Fibroblast of peridontal ligament (primary cell): ENCODE measurements at regions not wholly inside any gene's neighbourhood (a gene's known extent, or its start where the extent isn't known, plus 50 kb on each side); places are given as distances from the start of the nearest gene placed in this dataset.

Experiments used
- DNase-seq: peaks from one replicate; pipeline ENCODE4 v3.0.0-alpha.2; 2010; ENCODE audit errors: extremely low read depth

DNA sequence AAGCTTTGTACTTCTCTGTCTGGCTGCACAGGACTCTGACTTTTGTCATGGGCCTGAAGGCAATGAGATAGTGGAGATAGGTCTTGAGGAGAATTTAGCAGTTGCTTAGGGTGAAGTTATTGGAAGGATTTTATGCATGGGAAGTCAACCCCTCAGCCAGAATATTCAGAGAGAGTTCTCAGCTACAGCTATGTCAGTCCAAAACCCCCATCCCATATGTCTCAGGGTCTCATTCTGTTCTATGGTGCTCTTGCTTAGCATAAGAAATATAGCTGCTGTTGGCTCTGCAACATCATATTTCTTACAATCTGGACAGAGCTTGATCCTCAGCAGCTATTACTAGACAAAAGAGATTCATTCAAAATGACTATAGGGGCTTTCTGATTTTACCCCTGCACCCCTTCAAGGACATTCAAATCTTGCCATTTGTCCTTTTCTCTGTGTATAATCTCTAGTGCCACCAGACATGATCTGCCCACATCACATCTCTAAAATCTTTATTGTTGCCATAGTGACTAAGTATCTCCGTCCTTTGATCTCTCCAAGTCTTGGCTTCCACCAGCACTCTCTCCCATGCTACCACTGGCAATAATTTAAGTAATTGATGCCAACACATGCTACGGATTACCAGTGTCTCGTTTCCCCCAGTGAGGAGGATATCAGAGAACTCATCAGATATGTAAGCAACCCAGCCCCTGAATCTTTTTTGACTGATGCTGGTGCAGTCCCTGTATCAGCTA is 327.1 kb upstream of the ISX start:
- no peak for DNase-seq

GRCh38 chr22:34743110-34743751 is 322.7 kb upstream of the ISX start:
- DNase-seq = no peak

DNA sequence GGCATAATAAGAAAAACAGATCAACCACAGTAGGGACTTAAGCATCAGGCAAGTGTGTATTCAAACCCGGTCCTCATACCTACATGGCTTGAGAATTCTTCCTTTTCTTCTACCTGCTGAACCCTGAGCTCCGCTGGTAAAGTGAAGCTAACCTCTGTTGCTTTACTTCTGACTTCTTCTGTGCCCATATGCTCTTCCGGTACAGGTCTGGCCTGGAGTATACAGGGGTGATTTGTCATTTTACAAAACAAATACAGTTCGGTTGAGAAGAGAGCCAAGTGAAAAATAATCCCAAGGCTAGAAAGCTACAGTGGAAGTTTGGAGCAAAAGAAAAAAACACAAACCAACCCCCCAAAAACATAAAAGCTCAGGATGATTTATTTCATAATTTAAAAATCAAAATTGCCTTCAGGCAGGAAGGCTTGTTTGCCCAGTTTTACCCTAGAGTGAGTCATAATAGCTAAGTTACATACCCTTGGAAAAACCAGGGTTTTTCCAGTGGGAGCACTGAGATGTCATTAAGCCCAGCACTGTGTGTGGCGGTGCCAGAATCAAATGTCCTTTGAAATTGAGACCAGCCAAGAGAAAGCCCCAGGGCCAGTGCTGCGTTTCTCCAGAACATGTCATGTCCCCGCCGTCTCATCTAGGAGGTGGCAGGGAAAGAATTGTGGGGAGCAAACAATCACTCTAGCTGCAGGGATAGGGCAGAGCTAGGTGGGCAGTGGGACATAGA is 305.5 kb upstream of the ISX start:
- no peak for DNase-seq

DNA sequence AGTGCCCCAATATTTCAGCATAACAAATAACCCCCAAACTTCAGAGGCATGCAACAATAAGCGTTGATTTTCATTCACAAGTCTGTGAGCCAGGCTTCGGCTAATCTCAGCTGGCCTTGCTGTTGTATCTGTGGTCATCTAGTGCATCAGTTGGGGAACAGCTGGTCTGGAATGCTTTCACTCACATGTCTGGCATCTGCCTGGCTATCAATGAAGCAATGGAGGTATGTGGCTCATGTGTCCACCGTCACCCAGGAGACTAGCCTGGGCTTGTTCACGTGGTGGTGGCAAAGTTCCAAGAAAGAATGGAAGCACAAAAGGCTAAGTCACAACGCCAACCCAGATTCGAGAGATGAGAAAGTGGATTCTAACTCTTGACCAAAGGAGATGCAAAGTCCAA is 304.8 kb upstream of the ISX start:
- DNase-seq = no peak

GRCh38 chr22:34763496-34763895 is 302.5 kb upstream of the ISX start:
- DNase-seq = no peak

GRCh38 chr22:34765115-34765514 is 300.8 kb upstream of the ISX start:
- DNase-seq = no peak

GRCh38 chr22:34769361-34769760 is 296.6 kb upstream of the ISX start:
- DNase-seq = no peak

GRCh38 chr22:34776817-34777216 is 289.1 kb upstream of the ISX start:
- DNase-seq = no peak

DNA sequence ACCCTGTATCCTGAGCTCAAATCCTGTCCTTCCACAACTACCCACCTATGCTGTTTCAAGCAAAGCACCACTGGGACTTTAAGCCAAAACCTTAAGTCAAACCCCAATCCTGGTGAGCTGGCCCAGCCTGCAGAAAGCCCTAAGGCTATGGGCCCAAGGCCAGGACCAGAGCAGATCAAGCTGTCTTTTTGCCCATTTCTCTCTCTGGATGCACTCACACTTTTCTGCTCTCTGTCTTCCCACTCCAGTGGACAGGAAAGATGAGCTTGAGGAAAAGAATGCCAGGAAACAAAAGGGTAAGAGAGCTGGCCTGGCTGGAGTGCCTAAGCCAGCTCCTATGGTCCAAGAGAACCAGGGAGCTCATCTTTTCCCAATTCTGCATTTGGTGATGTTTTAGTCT is 284.3 kb upstream of the ISX start:
- DNase-seq = no peak

DNA sequence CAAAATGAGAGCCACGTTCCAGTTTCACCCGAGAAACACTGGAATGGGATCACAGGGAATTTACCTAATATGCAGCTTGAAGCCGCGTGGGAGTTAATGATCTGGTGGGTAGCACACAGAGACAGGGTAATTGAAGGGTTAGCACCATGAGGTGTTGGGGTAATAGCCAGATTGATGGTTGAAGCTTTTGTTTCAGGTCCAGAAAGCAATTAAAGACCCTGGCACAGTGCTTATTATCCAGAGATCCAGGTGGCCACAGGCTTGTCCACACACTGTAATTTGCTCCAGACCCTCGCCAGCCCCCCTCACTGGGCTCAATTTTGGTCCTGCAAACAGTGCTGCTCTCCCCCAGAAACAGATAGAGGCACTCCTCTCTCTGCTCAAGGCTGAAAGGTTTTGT is 282.5 kb upstream of the ISX start:
- no peak for DNase-seq

DNA sequence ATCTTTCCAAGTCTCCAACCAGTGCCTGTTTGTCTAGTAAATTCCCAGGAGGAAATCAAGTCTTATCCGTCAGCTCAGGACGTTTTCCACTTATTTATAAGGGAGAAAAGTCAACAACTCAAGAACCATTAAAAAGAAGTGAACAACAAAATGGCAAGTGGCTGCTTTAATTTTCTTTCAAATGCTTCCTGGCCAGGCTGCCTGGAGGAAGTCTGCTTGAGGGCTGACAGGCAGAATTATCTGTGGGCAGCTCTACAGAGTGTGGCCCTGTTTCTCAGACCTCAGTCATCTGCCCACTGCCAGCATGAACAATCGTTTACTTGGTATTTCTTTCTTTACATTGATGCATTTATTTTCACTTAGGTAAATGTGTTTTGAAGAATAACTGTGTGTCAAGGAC is 281.9 kb upstream of the ISX start:
- DNase-seq = no peak

DNA sequence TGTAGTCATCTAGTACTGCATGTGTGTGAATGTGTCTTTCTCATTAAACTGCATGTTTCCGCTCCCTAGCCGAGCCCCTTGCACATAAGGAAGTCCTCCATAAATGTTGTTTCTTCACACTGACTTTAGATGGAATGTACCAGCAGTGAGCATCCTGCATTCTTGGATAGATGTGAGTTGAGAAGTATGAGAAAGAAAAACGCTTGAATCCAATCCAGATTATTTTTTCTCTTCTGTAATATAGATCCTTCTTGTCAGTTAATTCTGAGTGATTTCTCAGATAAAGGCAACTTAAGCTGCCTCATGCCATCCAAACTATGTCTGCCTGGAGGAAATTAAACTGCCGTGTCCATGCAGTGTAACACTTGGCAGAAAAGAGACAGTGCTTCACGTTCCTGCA is 268.1 kb upstream of the ISX start:
- no peak for DNase-seq

DNA sequence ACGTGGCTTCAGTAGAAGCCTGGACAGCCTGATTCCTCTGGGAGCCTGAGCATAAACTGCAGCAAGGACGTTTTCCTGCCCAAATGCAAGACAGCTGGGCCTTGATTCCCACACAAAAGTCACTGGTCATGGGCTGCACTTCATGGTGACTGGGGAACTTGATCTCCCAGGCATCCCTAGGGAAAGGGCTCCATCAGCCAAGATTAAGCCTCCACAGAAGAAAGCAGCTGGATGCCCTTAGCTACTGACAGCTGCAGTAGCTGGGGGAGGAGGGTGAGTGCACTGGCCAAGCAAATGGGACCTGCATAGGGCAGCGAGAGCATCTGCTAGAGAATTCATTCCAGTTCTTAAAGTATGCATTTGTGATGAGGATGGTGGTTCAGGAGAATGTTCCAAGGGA is 267.4 kb upstream of the ISX start:
- DNase-seq = no peak

DNA sequence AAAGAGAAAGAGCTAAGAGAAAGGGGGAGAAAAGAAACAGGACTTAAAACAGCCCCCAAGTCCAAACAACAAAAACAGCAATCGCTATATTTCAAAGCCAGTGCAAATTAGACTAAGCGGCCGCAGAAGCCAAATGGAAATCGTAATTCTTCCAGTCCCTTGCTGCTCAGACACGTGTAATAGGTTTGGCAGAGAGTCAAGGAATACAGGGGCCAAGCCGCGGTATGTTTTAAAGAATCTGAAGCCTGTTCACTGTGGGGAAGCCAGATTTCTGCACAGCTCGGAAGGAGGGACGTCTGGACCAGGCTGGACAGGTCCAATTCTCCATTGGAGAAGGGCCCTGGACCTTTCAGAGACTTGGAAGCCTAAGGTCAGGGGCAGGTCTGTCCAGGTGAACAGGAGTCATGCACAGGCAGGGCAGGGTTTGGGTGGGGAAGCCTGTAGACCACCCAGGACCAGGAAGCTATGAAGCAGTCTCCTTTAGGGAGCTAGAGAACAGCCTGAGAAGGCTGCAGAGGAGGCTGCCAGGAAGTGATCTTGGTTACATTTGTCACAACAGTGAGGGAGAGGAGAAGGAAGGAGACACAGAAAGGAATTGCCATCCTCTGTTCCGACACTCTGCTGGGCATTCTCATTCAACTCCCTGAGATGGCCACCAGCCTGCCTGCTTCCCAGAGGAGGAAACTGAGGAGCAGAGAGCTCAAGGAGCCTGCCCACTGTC is 265.5 kb upstream of the ISX start:
- no peak for DNase-seq

GRCh38 chr22:34801221-34801620 is 264.7 kb upstream of the ISX start:
- DNase-seq = no peak

GRCh38 chr22:34804091-34804490 is 261.9 kb upstream of the ISX start:
- DNase-seq = no peak

GRCh38 chr22:34804604-34805003 is 261.4 kb upstream of the ISX start:
- no peak for DNase-seq

DNA sequence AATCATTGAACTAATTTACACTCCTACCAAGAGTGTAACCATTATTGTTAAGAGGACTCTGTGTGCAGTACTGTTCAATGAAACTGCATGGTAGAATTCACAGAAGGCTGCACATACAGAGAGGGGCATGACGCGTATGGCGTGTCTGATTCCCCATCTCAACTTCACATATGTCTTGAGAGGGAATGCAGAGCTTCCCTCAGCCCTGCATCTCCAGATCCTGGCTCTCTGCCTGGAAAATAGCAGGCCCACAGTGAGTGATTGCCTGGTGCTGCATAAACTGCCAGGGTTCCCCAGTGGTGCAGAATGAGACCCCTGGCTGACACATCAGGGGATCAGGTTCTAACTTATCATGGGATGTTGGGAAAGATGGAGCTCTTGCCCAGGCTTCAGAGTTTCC is 260.2 kb upstream of the ISX start:
- DNase-seq = no peak

- DNase-seq = no peak
Observed at GRCh38 chr22:34808618-34809017, 257.3 kb upstream of the ISX start.

GRCh38 chr22:34812631-34813030 is 253.3 kb upstream of the ISX start:
- no peak for DNase-seq

DNA sequence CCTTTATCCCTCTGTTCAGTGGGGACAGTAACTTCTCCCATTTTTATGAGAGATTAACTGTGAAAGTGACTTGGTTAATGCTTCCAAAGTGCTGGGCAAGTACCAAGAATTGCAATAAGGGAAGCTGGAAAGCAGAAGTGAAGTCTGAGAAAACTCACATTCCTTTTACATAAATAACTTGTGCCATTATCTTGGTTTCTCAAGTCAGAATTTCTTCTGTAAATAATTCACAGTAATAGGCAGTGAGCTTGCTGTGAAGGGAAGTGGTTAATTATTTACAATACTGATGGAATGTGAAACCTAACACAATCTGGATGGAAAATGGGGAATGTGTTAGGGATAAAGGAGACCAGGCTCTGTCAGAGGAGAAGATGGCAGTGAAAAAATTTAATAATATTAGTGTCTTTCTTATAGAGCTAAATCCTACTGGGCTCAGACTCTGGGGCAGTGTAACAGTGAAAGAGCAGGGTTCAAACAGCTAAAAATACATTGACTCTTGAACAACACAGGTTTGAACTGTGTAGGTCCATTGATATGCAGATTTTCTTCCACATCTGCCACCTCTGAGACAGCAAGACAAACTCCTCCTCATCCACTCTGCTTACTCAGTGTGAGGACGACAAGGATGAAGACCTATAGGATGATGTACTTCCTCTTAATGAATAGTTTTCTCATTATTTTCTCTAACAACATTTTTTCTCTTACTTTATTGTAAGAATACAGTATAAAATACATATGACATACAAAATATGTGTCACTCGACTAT is 251.5 kb upstream of the ISX start:
- no peak for DNase-seq

- no peak for DNase-seq
Observed at GRCh38 chr22:34829485-34829884, 236.5 kb upstream of the ISX start.
